DND-41 (cell line): ENCODE measurements at regions not wholly inside any gene's neighbourhood (a gene's known extent, or its start where the extent isn't known, plus 50 kb on each side); places are given as distances from the start of the nearest gene placed in this dataset.

Experiments used
- ATAC-seq: fragments of 200-7000 bp; cut with Tn5 transposase; 3 replicates; pipeline ENCODE4 v1.9.1; 2021; ENCODE audit warnings: low read depth; ENCODE audit not compliant: insufficient read depth
- DNase-seq: peaks from one replicate; pipeline ENCODE4 v3.0.0-alpha.2; 2020
- H2AFZ ChIP-seq: 2 replicates; pipeline ENCODE4 v1.6.0; 2012; ENCODE audit warnings: low read depth, low read length
- H3K27ac ChIP-seq: 2 replicates; pipeline ENCODE4 v1.5.1; 2012; ENCODE audit warnings: low read length, inconsistent platforms
- H3K27me3 ChIP-seq: fragments of 200-600 bp; sonication (generic); 2 replicates; pipeline ENCODE4 v1.6.0; 2012; ENCODE audit warnings: low read length, mild to moderate bottlenecking, inconsistent platforms; ENCODE audit not compliant: insufficient read depth, poor library complexity
- H3K36me3 ChIP-seq: 2 replicates; pipeline ENCODE4 v1.5.1; 2012; ENCODE audit warnings: low read length, inconsistent platforms; ENCODE audit not compliant: insufficient read depth
- H3K4me1 ChIP-seq: 2 replicates; pipeline ENCODE4 v1.5.1; 2012; ENCODE audit warnings: mild to moderate bottlenecking, low read length; ENCODE audit not compliant: insufficient read depth
- H3K4me2 ChIP-seq: 2 replicates; pipeline ENCODE4 v1.6.0; 2012; ENCODE audit warnings: mild to moderate bottlenecking, moderate library complexity, low read length, inconsistent platforms; ENCODE audit not compliant: insufficient read depth
- H3K4me3 ChIP-seq, 2 experiments: fragments of 200-600 bp in 1 of 2; shearing (Covaris generic) in 1 of 2; 2 replicates each; pipeline ENCODE4 v1.5.1; 2012 to 2016; ENCODE audit warnings: inconsistent platforms in 2 of 2, low read length in 2 of 2, mild to moderate bottlenecking in 2 of 2, low read depth in 1 of 2, moderate library complexity in 1 of 2
- H3K79me2 ChIP-seq: 2 replicates; pipeline ENCODE4 v1.6.0; 2012; ENCODE audit warnings: low read length, inconsistent platforms; ENCODE audit not compliant: insufficient read depth
- H3K9ac ChIP-seq: 2 replicates; pipeline ENCODE4 v1.6.0; 2012; ENCODE audit warnings: low read depth, mild to moderate bottlenecking, inconsistent platforms, low read length, moderate library complexity
- H3K9me3 ChIP-seq: 2 replicates; pipeline ENCODE4 v1.5.1; 2012; ENCODE audit warnings: low read length, moderate library complexity, mild to moderate bottlenecking, inconsistent platforms; ENCODE audit not compliant: insufficient read depth, severe bottlenecking
- H4K20me1 ChIP-seq: 2 replicates; pipeline ENCODE4 v1.6.0; 2012; ENCODE audit warnings: low read length; ENCODE audit not compliant: insufficient read depth
- EZH2 ChIP-seq: IDR thresholded peaks from 3 replicates; pipeline ENCODE4 v1.6.1; 2012; ENCODE audit warnings: borderline replicate concordance, low read depth, mild to moderate bottlenecking, moderate library complexity, low read length, inconsistent platforms; ENCODE audit not compliant: severe bottlenecking
- TF ChIP-seq, protein P1 (sequence below): IDR thresholded peaks from 2 replicates; pipeline ENCODE4 v1.5.1; 2012; ENCODE audit warnings: borderline replicate concordance, low read length, moderate library complexity, mild to moderate bottlenecking; ENCODE audit not compliant: poor library complexity, severe bottlenecking; ENCODE audit errors: extremely low read depth

DNA sequence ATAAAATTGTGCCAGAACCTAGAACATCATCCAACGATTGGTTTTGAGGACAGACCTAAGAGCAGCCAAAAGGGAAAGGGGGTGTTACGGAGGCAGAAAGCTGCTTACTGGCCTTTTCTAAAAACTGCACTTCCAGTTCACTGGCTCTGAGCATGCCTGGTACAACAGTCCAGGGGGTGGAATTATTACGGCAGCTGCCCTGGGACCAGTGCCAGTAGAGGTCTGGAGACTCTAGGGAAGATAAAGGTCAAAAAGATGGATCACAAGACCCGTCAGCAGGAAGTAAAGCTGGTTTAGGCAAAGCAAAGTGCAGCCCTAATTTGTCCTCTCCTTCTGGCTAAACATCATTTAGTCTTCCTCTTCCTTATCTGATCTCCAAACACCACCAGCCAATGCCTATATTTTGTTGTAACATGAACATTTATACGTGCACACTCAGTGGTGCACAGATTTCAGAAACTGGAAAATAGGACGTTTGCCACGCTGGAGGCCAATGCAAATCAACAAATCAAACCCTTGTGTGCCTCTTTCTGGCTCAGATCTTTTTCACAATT is 216.4 kb upstream of the DPP6 start:
- TF ChIP-seq, protein P1, sequence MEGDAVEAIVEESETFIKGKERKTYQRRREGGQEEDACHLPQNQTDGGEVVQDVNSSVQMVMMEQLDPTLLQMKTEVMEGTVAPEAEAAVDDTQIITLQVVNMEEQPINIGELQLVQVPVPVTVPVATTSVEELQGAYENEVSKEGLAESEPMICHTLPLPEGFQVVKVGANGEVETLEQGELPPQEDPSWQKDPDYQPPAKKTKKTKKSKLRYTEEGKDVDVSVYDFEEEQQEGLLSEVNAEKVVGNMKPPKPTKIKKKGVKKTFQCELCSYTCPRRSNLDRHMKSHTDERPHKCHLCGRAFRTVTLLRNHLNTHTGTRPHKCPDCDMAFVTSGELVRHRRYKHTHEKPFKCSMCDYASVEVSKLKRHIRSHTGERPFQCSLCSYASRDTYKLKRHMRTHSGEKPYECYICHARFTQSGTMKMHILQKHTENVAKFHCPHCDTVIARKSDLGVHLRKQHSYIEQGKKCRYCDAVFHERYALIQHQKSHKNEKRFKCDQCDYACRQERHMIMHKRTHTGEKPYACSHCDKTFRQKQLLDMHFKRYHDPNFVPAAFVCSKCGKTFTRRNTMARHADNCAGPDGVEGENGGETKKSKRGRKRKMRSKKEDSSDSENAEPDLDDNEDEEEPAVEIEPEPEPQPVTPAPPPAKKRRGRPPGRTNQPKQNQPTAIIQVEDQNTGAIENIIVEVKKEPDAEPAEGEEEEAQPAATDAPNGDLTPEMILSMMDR = no peak
- no peak for TF ChIP-seq EZH2
- Histone ChIP-seq H3K4me1 (no peaks in the 10 kb centered on the region), H3K27me3 (no peaks in the 10 kb centered on the region), H3K4me2 (no peak overlapping the region), H3K4me3 (no peak overlapping the region), H2AFZ (no peak overlapping the region), H3K36me3 (no peaks in the 10 kb centered on the region), H3K27ac (no peak overlapping the region), H3K9ac (no peak overlapping the region), H3K9me3 (no peaks in the 10 kb centered on the region), H3K79me2 (no peaks in the 10 kb centered on the region), H4K20me1 (no peaks in the 10 kb centered on the region)
- DNase-seq (no peak), ATAC-seq (no peak)

DNA sequence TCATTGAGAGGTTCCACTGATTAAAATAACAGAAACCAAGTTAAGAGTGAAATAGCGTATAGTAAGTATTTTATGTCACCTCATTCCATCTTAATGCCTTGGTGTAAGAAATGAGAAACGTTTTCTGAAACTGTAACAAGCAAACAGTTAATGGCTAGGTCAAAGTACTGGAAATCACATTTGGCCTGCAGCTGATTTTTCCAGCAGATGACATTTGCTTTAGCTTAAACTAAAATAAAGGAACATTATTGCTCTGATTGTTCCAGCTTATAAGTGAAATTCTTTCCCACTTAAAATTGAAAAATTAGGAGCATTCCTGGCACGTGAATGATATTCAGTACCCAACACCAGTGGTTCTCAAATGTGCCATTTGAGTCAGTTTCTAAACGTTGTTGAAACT is 213.6 kb upstream of the DPP6 start:
- no peak overlapping the region for H3K27ac ChIP-seq
- H3K4me1 ChIP-seq = no peaks in the 10 kb centered on the region
- TF ChIP-seq, protein P1 = no peak
- TF ChIP-seq EZH2 = no peak
- H3K79me2 ChIP-seq = no peaks in the 10 kb centered on the region
- no peak overlapping the region for H2AFZ ChIP-seq
- no peak overlapping the region for H3K9ac ChIP-seq
- ATAC-seq (no peak), DNase-seq (no peak)
- H3K4me2 ChIP-seq = no peak overlapping the region
- H3K36me3 ChIP-seq = no peaks in the 10 kb centered on the region
- H3K27me3 ChIP-seq = no peaks in the 10 kb centered on the region
- peaks cover 3% of the 10 kb centered on the region for H3K9me3 ChIP-seq
- no peak overlapping the region for H3K4me3 ChIP-seq
- no peaks in the 10 kb centered on the region for H4K20me1 ChIP-seq

DNA sequence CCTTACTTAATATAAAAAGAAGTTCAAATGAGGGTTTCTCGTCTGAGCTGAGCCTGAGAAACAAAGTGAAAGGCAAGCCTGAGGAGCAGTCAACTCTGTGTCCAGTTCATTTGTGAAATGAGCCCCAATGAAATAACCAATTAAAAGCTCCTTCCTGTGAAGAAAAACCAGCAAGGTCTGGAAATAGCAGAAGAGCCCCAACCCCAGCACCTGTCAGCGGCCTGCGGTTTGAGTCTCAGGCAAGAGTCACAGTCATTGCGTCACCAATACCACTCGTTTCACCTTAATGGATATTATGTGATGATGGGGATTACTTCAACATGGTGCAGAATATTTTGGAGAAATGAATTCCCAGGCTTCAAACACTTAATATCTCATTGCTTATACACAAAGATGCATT is 211.3 kb upstream of the DPP6 start:
- Histone ChIP-seq H3K4me2 (no peak overlapping the region), H3K79me2 (no peaks in the 10 kb centered on the region), H3K27ac (no peak overlapping the region), H4K20me1 (no peaks in the 10 kb centered on the region), H3K4me1 (no peaks in the 10 kb centered on the region), H3K36me3 (no peaks in the 10 kb centered on the region), H2AFZ (no peak overlapping the region), H3K27me3 (no peaks in the 10 kb centered on the region), H3K4me3 (no peak overlapping the region), H3K9me3 (peaks cover 3% of the 10 kb centered on the region), H3K9ac (no peak overlapping the region)
- DNase-seq (no peak), ATAC-seq (no peak)
- no peak for TF ChIP-seq EZH2

DNA sequence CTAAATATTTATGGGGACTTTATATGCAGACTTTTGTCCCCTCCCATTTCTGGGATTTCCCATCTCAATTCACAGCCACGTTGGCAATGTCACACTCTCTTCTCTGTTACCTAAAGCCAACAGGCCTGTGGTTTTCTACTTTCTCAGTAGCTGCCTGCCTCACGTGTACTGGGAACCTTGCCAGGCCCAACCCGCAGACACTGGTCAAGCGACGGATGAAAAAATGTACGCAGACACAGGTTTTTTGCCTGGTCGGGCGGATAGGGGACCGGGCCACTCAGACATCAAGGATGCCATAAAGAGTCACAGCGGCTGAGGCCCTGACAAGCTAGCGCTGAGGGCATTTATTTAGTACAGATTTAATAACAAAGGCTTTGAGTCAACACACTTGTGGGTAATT is 204.4 kb upstream of the DPP6 start:
- TF ChIP-seq, protein P1 = no peak
- no peak for TF ChIP-seq EZH2
- H3K27me3 ChIP-seq = no peaks in the 10 kb centered on the region
- no peak for DNase-seq
- H3K36me3 ChIP-seq = no peaks in the 10 kb centered on the region
- H3K27ac ChIP-seq = no peak overlapping the region
- no peaks in the 10 kb centered on the region for H3K4me1 ChIP-seq
- peaks cover 3% of the 10 kb centered on the region for H3K9me3 ChIP-seq
- no peak overlapping the region for H3K4me2 ChIP-seq
- no peak overlapping the region for H3K4me3 ChIP-seq
- no peak overlapping the region for H2AFZ ChIP-seq
- H3K9ac ChIP-seq = no peak overlapping the region
- no peaks in the 10 kb centered on the region for H3K79me2 ChIP-seq
- H4K20me1 ChIP-seq = no peaks in the 10 kb centered on the region
- no peak for ATAC-seq
